ENCODE measurements at regions not wholly inside any gene's neighbourhood (a gene's known extent, or its start where the extent isn't known, plus 50 kb on each side); places are given as distances from the start of the nearest gene placed in this dataset.

- no peak for TF ChIP-seq CTCF (conservative IDR thresholded peaks at IDR 0.05 in 1 of 2, IDR thresholded peaks at IDR 0.05 in 1 of 2; ENCODE audit: extremely low read depth in 1 of 2, insufficient read depth in 1 of 2, low read depth in 1 of 2, low read length in 2 of 2)
- no peak for TF ChIP-seq EZH2 (IDR thresholded peaks at IDR 0.05; ENCODE audit: borderline replicate concordance, low read length)
Observed at GRCh38 chr15:47568030-47568429, 149.3 kb upstream of the SEMA6D start.
